ENCODE measurements at regions not wholly inside any gene's neighbourhood (a gene's known extent, or its start where the extent isn't known, plus 50 kb on each side); places are given as distances from the start of the nearest gene placed in this dataset.
A peak's percentile ranks its signal among the peaks of the same experiment; 100 is the strongest.

DNA sequence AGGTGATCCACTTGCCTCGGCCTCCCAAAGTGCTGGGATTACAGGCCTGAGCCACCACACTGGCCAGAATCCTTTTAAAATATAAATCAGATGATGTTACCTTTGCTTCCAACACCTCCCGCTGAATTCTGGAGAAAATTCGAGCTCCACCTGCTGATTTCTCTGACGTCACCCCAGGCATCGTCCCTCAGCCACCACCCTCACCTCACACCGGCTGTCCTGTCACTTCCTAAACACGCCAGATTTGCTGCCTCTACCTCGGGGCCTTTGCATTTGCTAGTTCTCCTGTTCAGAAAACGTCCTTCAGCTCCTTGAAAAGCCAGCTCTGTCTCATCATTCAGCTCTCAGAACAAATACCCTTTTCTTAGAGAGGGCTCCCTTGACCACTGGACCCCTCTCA is 57.9 kb downstream of the FBXO2 start:
- no peak overlapping the region for H3K4me3 ChIP-seq (ENCODE audit: low read depth in 1 of 3, low read length in 3 of 3)
- 57% methylated on average over 9 of the region's 9 CpGs for WGBS

DNA sequence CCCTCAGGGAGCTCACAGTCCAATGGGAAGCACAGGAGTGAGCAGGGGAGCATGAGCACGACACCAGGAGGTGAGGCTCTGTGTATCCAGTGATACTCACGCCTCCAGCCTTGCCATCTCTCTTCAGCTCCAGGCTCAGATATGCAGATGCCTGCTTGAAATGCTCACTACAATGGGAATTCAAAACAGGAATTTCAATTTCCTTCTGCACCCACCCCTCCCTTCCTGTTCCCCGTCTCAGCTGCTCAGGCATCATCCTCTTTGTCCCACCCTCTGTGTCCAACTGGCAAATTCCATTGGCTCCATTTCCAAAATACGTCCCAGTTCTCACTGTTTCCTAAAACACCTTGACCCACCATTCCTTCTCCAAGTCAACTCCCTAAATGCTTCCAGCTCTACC is 58.9 kb downstream of the FBXO2 start:
- H3K9me3 ChIP-seq (ENCODE audit: control insufficient read depth in 4 of 4, low read length in 3 of 4): peaks cover 0 to 7% (median 3%) of the 10 kb centered on the region in 4 donors
- H3K27ac ChIP-seq (ENCODE audit: low read depth in 1 of 2, low read length in 2 of 2): no peak overlapping the region
- no peak overlapping the region for H3K9ac ChIP-seq (ENCODE audit: low read depth in 1 of 2, low read length in 2 of 2)
- no peak for DNase-seq (ENCODE audit: low spot score)
- H3K27me3 ChIP-seq (ENCODE audit: control insufficient read depth in 4 of 4, insufficient read depth in 4 of 4, low read length in 3 of 4): peaks cover 0 to 2% (median 0%) of the 10 kb centered on the region in 4 donors
- H3K36me3 ChIP-seq (ENCODE audit: control insufficient read depth in 4 of 4, insufficient read depth in 3 of 4, low read depth in 1 of 4, low read length in 3 of 4): no peaks in the 10 kb centered on the region
- no peaks in the 10 kb centered on the region for H3K4me1 ChIP-seq (ENCODE audit: control insufficient read depth in 4 of 4, insufficient read depth in 4 of 4, low read length in 3 of 4)
- TF ChIP-seq SP1 (IDR thresholded peaks at IDR 0.05): peak; percentile 17
- no peak for TF ChIP-seq TAF1 (conservative IDR thresholded peaks at IDR 0.05)
- H3K4me3 ChIP-seq (ENCODE audit: low read depth in 1 of 3, low read length in 3 of 3): no peak overlapping the region
- 41% methylated on average over 4 of the region's 4 CpGs for whole genome bisulfite sequencing

More for the DNA sequence above, 57.9 kb downstream of the FBXO2 start:
- H3K36me3 ChIP-seq (ENCODE audit: control insufficient read depth in 4 of 4, insufficient read depth in 3 of 4, low read depth in 1 of 4, low read length in 3 of 4): no peaks in the 10 kb centered on the region
- H3K9ac ChIP-seq (ENCODE audit: low read depth in 1 of 2, low read length in 2 of 2): no peak overlapping the region
- peaks cover 0 to 7% (median 2%) of the 10 kb centered on the region in 4 donors for H3K9me3 ChIP-seq (ENCODE audit: control insufficient read depth in 4 of 4, low read length in 3 of 4)
- H3K27ac ChIP-seq (ENCODE audit: low read depth in 1 of 2, low read length in 2 of 2): no peak overlapping the region
- TF ChIP-seq HNF4G (IDR thresholded peaks at IDR 0.05): no peak
- no peak for TF ChIP-seq YY1 (IDR thresholded peaks at IDR 0.05)
- no peak for TF ChIP-seq TAF1 (conservative IDR thresholded peaks at IDR 0.05)
- TF ChIP-seq GABPA (IDR thresholded peaks at IDR 0.05 in 1 of 2, conservative IDR thresholded peaks at IDR 0.05 in 1 of 2): no peak
- TF ChIP-seq RAD21 (IDR thresholded peaks at IDR 0.05): no peak
- no peak for TF ChIP-seq JUND (IDR thresholded peaks at IDR 0.05)
- TF ChIP-seq NR2F2 (IDR thresholded peaks at IDR 0.05): no peak
- TF ChIP-seq, protein P1, sequence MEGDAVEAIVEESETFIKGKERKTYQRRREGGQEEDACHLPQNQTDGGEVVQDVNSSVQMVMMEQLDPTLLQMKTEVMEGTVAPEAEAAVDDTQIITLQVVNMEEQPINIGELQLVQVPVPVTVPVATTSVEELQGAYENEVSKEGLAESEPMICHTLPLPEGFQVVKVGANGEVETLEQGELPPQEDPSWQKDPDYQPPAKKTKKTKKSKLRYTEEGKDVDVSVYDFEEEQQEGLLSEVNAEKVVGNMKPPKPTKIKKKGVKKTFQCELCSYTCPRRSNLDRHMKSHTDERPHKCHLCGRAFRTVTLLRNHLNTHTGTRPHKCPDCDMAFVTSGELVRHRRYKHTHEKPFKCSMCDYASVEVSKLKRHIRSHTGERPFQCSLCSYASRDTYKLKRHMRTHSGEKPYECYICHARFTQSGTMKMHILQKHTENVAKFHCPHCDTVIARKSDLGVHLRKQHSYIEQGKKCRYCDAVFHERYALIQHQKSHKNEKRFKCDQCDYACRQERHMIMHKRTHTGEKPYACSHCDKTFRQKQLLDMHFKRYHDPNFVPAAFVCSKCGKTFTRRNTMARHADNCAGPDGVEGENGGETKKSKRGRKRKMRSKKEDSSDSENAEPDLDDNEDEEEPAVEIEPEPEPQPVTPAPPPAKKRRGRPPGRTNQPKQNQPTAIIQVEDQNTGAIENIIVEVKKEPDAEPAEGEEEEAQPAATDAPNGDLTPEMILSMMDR (IDR thresholded peaks at IDR 0.05; ENCODE audit: low read depth, low read length, missing input control): no peak
- no peaks in the 10 kb centered on the region for H3K4me1 ChIP-seq (ENCODE audit: control insufficient read depth in 4 of 4, insufficient read depth in 4 of 4, low read length in 3 of 4)
- H3K27me3 ChIP-seq (ENCODE audit: control insufficient read depth in 4 of 4, insufficient read depth in 4 of 4, low read length in 3 of 4): peaks cover 0 to 2% (median 0%) of the 10 kb centered on the region in 4 donors
- DNase-seq (ENCODE audit: low spot score): no peak

DNA sequence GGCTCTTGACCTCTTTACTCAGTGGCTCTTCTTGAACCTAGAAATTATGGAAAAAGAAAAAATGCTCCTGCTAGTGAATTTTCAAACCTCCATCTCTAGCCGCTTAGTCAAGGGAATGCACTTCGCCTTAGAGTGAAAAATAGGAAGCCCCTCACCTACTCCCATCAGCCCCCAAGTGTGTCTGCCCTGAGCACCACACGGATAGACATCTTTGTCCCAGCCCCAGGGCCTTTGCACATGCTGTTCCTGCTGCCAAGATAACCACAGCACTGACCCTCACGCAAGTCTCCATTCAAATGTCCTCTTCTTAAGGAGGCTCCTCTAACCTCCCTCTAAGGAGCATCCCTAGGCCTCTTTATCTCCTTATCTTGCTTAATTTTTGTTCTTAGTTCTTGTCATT is 59.6 kb downstream of the FBXO2 start:
- WGBS: 78% methylated on average over 4 of the region's 4 CpGs
- Histone ChIP-seq H3K4me3 (ENCODE audit: low read depth in 1 of 3, low read length in 3 of 3) (no peak overlapping the region), H3K4me1 (ENCODE audit: control insufficient read depth in 4 of 4, insufficient read depth in 4 of 4, low read length in 3 of 4) (no peaks in the 10 kb centered on the region), H3K27ac (ENCODE audit: low read depth in 1 of 2, low read length in 2 of 2) (no peak overlapping the region), H3K9me3 (ENCODE audit: control insufficient read depth in 4 of 4, low read length in 3 of 4) (peaks cover 0 to 7% (median 3%) of the 10 kb centered on the region in 4 donors), H3K9ac (ENCODE audit: low read depth in 1 of 2, low read length in 2 of 2) (no peak overlapping the region), H3K36me3 (ENCODE audit: control insufficient read depth in 4 of 4, insufficient read depth in 3 of 4, low read depth in 1 of 4, low read length in 3 of 4) (no peaks in the 10 kb centered on the region), H3K27me3 (ENCODE audit: control insufficient read depth in 4 of 4, insufficient read depth in 4 of 4, low read length in 3 of 4) (peaks cover 0 to 2% (median 0%) of the 10 kb centered on the region in 4 donors)
- no peak for DNase-seq (ENCODE audit: low spot score)
- no peak for TF ChIP-seq HNF4G (IDR thresholded peaks at IDR 0.05)
- TF ChIP-seq, protein P2, sequence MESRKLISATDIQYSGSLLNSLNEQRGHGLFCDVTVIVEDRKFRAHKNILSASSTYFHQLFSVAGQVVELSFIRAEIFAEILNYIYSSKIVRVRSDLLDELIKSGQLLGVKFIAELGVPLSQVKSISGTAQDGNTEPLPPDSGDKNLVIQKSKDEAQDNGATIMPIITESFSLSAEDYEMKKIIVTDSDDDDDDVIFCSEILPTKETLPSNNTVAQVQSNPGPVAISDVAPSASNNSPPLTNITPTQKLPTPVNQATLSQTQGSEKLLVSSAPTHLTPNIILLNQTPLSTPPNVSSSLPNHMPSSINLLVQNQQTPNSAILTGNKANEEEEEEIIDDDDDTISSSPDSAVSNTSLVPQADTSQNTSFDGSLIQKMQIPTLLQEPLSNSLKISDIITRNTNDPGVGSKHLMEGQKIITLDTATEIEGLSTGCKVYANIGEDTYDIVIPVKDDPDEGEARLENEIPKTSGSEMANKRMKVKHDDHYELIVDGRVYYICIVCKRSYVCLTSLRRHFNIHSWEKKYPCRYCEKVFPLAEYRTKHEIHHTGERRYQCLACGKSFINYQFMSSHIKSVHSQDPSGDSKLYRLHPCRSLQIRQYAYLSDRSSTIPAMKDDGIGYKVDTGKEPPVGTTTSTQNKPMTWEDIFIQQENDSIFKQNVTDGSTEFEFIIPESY (IDR thresholded peaks at IDR 0.05): no peak
- TF ChIP-seq, protein P1 (IDR thresholded peaks at IDR 0.05; ENCODE audit: low read depth, low read length, missing input control): no peak
- TF ChIP-seq RAD21 (IDR thresholded peaks at IDR 0.05): no peak
- TF ChIP-seq TAF1 (conservative IDR thresholded peaks at IDR 0.05): no peak
- TF ChIP-seq, protein P3, sequence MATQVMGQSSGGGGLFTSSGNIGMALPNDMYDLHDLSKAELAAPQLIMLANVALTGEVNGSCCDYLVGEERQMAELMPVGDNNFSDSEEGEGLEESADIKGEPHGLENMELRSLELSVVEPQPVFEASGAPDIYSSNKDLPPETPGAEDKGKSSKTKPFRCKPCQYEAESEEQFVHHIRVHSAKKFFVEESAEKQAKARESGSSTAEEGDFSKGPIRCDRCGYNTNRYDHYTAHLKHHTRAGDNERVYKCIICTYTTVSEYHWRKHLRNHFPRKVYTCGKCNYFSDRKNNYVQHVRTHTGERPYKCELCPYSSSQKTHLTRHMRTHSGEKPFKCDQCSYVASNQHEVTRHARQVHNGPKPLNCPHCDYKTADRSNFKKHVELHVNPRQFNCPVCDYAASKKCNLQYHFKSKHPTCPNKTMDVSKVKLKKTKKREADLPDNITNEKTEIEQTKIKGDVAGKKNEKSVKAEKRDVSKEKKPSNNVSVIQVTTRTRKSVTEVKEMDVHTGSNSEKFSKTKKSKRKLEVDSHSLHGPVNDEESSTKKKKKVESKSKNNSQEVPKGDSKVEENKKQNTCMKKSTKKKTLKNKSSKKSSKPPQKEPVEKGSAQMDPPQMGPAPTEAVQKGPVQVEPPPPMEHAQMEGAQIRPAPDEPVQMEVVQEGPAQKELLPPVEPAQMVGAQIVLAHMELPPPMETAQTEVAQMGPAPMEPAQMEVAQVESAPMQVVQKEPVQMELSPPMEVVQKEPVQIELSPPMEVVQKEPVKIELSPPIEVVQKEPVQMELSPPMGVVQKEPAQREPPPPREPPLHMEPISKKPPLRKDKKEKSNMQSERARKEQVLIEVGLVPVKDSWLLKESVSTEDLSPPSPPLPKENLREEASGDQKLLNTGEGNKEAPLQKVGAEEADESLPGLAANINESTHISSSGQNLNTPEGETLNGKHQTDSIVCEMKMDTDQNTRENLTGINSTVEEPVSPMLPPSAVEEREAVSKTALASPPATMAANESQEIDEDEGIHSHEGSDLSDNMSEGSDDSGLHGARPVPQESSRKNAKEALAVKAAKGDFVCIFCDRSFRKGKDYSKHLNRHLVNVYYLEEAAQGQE (IDR thresholded peaks at IDR 0.05): no peak
- TF ChIP-seq JUND (IDR thresholded peaks at IDR 0.05): no peak
- no peak for TF ChIP-seq RXRA (IDR thresholded peaks at IDR 0.05)
- no peak for TF ChIP-seq YY1 (IDR thresholded peaks at IDR 0.05)
- no peak for TF ChIP-seq FOXA1 (IDR thresholded peaks at IDR 0.05)
- no peak for TF ChIP-seq HNF4A (conservative IDR thresholded peaks at IDR 0.05)
- no peak for TF ChIP-seq SP1 (IDR thresholded peaks at IDR 0.05)
- TF ChIP-seq, protein P4, sequence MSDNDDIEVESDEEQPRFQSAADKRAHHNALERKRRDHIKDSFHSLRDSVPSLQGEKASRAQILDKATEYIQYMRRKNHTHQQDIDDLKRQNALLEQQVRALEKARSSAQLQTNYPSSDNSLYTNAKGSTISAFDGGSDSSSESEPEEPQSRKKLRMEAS (IDR thresholded peaks at IDR 0.05): no peak
- no peak for TF ChIP-seq EGR1 (IDR thresholded peaks at IDR 0.05; ENCODE audit: low read depth in 2 of 2)
